Thyroid gland (tissue), 4 donors: ENCODE measurements at regions not wholly inside any gene's neighbourhood (a gene's known extent, or its start where the extent isn't known, plus 50 kb on each side); places are given as distances from the start of the nearest gene placed in this dataset.
"Not testable (repeated sequence)": the region's sequence is repeated elsewhere in the genome, so short reads cannot be mapped to it uniquely, and the experiment has no call there.

Experiments
- DNase-seq, 2 donors: peaks; one replicate each; pipeline ENCODE4 v3.0.0-alpha.2; 2019
- H3K27ac ChIP-seq, 3 donors: fragments of 200-600 bp; sonication (generic); 1 replicate in 2 of 3; 2 replicates in 1 of 3; pipeline ENCODE4 v1.5.1; 2016 to 2019; ENCODE audit warnings: mild to moderate bottlenecking in 1 of 3, moderate library complexity in 1 of 3
- H3K27me3 ChIP-seq: fragments of 200-600 bp; sonication (generic); one replicate; pipeline ENCODE4 v1.5.1; 2019
- H3K36me3 ChIP-seq, 2 donors: fragments of 200-600 bp; sonication (generic); one replicate each; pipeline ENCODE4 v1.5.1; 2016 to 2019
- H3K4me1 ChIP-seq, 2 donors: fragments of 200-600 bp; sonication (generic); one replicate each; pipeline ENCODE4 v1.5.1; 2017 to 2019
- H3K4me3 ChIP-seq, 3 donors: fragments of 200-600 bp; sonication (generic); replicated peaks in 1 of 3; 1 replicate in 2 of 3; 2 replicates in 1 of 3; pipeline ENCODE4 v1.5.1; 2016; ENCODE audit warnings: mild to moderate bottlenecking in 1 of 3
- H3K9me3 ChIP-seq: fragments of 200-600 bp; sonication (generic); one replicate; pipeline ENCODE4 v1.5.1; 2017
- POLR2A ChIP-seq, 2 donors: fragments of 450-650 bp; IDR thresholded peaks; one replicate each; pipeline ENCODE4 v1.6.1; 2017; ENCODE audit warnings: antibody characterized with exemption in 2 of 2, mild to moderate bottlenecking in 2 of 2, moderate library complexity in 1 of 2
- WGBS, 2 donors: methylation state at CpG; one replicate each; pipeline ENCODE4 v1.1.5; 2017; 5-methylcytosine and 5-hydroxymethylcytosine counted together
- intact Hi-C: fragments of 100-400 bp; cut with DNase I; formaldehyde crosslinking; loops from one replicate; pipeline ENCODE4 v1.15.1; 2023
- TF ChIP-seq, protein P1 (sequence below), 6 experiments: fragments of 200-600 bp in 3 of 6; fragments of 450-650 bp in 3 of 6; sonication (generic) in 3 of 6; IDR thresholded peaks; one replicate each; pipeline ENCODE4 v1.5.1; 2016 to 2019; ENCODE audit warnings: antibody characterized with exemption in 6 of 6, mild to moderate bottlenecking in 2 of 6, inconsistent platforms in 1 of 6, moderate library complexity in 1 of 6

DNA sequence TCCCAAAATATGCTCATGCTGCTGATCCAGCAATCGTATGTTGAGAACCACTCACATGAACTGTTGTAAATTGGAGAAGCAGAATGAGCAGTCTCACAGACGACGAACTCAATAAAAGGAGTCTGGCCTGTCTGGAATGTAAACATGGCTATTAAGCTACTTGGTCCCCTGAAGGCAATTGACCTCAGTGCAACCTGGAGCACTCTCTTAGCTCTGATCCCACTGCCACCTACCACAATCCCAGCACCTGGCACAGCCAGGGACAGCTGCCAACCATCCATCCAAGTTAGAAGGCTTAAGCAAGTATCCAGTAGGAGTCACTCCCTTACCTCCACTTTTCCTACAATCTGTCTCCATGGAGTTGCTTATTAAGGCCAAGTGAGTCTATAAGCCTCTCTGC, 406.9 kb upstream of the CLEC14A start:
- H3K27ac ChIP-seq: no peak overlapping the region
- intact Hi-C loops: no loop called here
- no peak for DNase-seq
- no peaks in the 10 kb centered on the region for H3K9me3 ChIP-seq
- TF ChIP-seq, protein P1, sequence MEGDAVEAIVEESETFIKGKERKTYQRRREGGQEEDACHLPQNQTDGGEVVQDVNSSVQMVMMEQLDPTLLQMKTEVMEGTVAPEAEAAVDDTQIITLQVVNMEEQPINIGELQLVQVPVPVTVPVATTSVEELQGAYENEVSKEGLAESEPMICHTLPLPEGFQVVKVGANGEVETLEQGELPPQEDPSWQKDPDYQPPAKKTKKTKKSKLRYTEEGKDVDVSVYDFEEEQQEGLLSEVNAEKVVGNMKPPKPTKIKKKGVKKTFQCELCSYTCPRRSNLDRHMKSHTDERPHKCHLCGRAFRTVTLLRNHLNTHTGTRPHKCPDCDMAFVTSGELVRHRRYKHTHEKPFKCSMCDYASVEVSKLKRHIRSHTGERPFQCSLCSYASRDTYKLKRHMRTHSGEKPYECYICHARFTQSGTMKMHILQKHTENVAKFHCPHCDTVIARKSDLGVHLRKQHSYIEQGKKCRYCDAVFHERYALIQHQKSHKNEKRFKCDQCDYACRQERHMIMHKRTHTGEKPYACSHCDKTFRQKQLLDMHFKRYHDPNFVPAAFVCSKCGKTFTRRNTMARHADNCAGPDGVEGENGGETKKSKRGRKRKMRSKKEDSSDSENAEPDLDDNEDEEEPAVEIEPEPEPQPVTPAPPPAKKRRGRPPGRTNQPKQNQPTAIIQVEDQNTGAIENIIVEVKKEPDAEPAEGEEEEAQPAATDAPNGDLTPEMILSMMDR (IDR thresholded peaks at IDR 0.05): no peak
- TF ChIP-seq POLR2A (IDR thresholded peaks at IDR 0.05): no peak
- H3K4me1 ChIP-seq: no peaks in the 10 kb centered on the region
- 38 to 52% methylated on average over 3 of the region's 3 CpGs for WGBS, 2 donors
- no peaks in the 10 kb centered on the region for H3K36me3 ChIP-seq
- no peak overlapping the region for H3K4me3 ChIP-seq
- H3K27me3 ChIP-seq: no peaks in the 10 kb centered on the region

DNA sequence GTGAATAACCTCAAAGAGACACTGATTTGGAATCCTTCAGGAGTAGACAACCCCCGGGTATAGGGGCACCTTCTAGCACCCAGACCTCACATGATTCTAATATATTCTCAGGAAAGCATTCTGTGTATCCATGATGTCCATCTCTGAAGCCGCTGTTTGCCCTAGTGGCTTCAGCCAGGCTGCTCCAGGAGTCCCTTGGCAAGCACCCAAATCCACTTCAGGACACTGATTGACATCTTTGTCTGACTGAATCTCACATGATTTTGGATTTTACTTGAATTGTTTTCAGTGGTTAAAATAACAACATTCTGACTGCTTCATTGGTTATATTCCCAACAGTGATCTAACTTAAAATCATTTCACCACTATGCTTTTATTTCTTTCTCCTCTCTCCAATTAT, 390.5 kb upstream of the CLEC14A start:
- H3K9me3 ChIP-seq: no peaks in the 10 kb centered on the region
- peak overlapping the region in 2 of 3 donors; percentile 30 to 41 for H3K27ac ChIP-seq
- H3K36me3 ChIP-seq: no peaks in the 10 kb centered on the region
- 36 to 38% methylated on average over 2 of the region's 2 CpGs for WGBS, 2 donors
- peaks cover 0 to 8% of the 10 kb centered on the region in 2 donors for H3K4me1 ChIP-seq
- DNase-seq: peak; percentile 87 to 89
- intact Hi-C loops: no loop called here
- no peak for TF ChIP-seq POLR2A (IDR thresholded peaks at IDR 0.05)
- TF ChIP-seq, protein P1 (IDR thresholded peaks at IDR 0.05): no peak
- H3K4me3 ChIP-seq: no peak overlapping the region
- H3K27me3 ChIP-seq: no peaks in the 10 kb centered on the region

DNA sequence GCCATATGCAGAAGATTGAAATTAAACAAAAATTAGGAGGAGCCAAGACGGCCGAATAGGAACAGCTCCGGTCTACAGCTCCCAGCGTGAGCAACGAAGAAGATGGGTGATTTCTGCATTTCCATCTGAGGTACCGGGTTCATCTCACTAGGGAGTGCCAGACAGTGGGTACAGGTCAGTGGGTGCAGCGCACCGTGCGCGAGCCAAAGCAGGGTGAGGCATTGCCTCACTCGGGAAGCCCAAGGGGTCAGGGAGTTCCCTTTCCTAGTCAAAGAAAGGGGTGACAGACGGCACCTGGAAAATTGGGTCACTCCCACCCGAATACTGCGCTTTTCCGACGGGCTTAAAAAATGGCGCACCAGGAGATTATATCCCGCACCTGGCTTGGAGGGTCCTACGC, 379.0 kb upstream of the CLEC14A start:
- H3K36me3 ChIP-seq, H3K9me3 ChIP-seq, H3K4me3 ChIP-seq, intact Hi-C loops, DNase-seq, H3K27me3 ChIP-seq, H3K4me1 ChIP-seq, H3K27ac ChIP-seq: not testable (repeated sequence)
- WGBS, 2 donors: 97 to 98% methylated on average over 19 of the region's 19 CpGs

DNA sequence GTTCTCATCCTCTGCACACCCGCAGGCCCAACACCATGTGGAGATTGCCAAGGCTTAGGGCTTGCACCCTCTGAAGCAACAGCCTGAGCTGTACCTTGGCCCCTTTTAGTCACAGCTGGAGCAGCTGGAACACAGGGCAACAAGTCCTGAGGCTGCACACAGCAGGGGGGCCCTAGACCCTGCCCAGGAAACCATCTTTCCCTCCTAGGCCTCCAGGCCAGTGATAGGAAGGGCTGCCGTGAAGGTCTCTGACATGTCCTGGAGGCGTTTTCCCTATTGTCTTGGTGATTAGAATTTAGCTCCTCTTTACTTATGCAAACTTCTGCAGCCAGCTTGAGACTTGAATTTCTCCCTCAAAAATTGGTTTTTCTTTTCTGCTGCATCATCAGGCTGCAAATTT, 373.5 kb upstream of the CLEC14A start:
- no peaks in the 10 kb centered on the region for H3K9me3 ChIP-seq
- intact Hi-C loops: no loop called here
- DNase-seq: no peak
- H3K27me3 ChIP-seq: no peaks in the 10 kb centered on the region
- TF ChIP-seq, protein P1 (IDR thresholded peaks at IDR 0.05): no peak
- H3K27ac ChIP-seq: no peak overlapping the region
- H3K4me1 ChIP-seq: no peaks in the 10 kb centered on the region
- H3K4me3 ChIP-seq: no peak overlapping the region
- 85 to 86% methylated on average over 3 of the region's 3 CpGs for WGBS, 2 donors
- no peaks in the 10 kb centered on the region for H3K36me3 ChIP-seq

DNA sequence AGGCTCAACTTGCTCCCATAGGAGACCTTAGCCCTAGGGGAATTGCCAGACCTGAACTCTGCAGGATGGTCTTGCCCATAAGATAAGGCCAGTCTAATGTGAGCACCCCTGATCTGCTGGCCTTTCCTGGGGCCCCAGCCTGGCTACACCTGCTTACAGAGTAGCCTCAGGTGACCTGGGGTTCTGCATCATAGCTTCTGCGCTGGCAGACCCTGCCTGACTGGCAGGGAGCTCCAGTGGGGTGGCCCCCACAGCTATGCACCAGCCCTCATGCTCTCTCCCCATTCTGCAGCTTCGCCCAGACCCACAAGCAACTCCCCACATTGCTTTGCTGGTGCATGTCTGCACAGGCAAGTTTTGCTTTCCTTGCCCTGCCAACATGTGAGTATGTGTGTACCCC, 371.3 kb upstream of the CLEC14A start:
- TF ChIP-seq, protein P1 (IDR thresholded peaks at IDR 0.05): no peak
- no peak for TF ChIP-seq POLR2A (IDR thresholded peaks at IDR 0.05)
- no peak for DNase-seq

DNA sequence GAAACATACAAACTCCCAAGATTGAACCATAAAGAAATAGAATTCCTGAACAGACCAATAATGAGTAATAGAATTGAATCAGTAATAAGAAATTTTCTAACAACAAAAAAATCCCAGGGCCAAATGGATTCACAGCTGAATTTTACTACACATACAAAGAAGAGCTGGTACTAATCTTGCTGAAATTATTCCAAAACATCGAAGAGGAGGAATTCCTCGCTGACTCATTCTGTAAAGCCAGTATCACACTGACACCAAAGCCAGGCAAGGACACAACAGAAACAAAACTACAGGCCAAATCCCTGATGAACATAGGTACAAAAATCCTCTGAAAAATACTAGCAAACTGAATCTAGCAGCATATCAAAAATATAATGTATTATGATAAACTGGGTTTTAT, 367.8 kb upstream of the CLEC14A start:
- intact Hi-C loops: no loop called here
- Histone ChIP-seq H3K4me1 (no peaks in the 10 kb centered on the region), H3K4me3 (no peak overlapping the region), H3K27me3 (no peaks in the 10 kb centered on the region), H3K36me3 (no peaks in the 10 kb centered on the region), H3K27ac (no peak overlapping the region), H3K9me3 (no peaks in the 10 kb centered on the region)
- no peak for TF ChIP-seq POLR2A (IDR thresholded peaks at IDR 0.05)
- TF ChIP-seq, protein P1 (IDR thresholded peaks at IDR 0.05): no peak
- no peak for DNase-seq
- WGBS, 2 donors: 81 to 90% methylated on average over 2 of the region's 2 CpGs

More for the DNA sequence above, 371.3 kb upstream of the CLEC14A start:
- 100% methylated on average over 1 to 2 of the region's 2 CpGs for WGBS, 2 donors
- Histone ChIP-seq H3K4me3 (no peak overlapping the region), H3K27me3 (no peaks in the 10 kb centered on the region), H3K36me3 (no peaks in the 10 kb centered on the region), H3K4me1 (no peaks in the 10 kb centered on the region), H3K27ac (no peak overlapping the region), H3K9me3 (no peaks in the 10 kb centered on the region)
- intact Hi-C loops: no loop called here
